Breast epithelium (tissue), 3 donors: ENCODE measurements at regions not wholly inside any gene's neighbourhood (a gene's known extent, or its start where the extent isn't known, plus 50 kb on each side); places are given as distances from the start of the nearest gene placed in this dataset.

Experiments used
- POLR2A ChIP-seq: fragments of 450-650 bp; IDR thresholded peaks from one replicate; pipeline ENCODE4 v1.6.1; 2016; ENCODE audit warnings: antibody characterized with exemption, mild to moderate bottlenecking, moderate library complexity
- POLR2AphosphoS5 ChIP-seq, 3 donors: sonication (generic); formaldehyde crosslinking; IDR thresholded peaks; one replicate each; pipeline ENCODE4 v1.6.1; 2017; ENCODE audit warnings: antibody characterized with exemption in 3 of 3
- TF ChIP-seq, protein P1 (sequence below), 3 donors: fragments of 450-650 bp; IDR thresholded peaks; one replicate each; pipeline ENCODE4 v1.5.1; 2016 to 2017; ENCODE audit warnings: antibody characterized with exemption in 3 of 3, mild to moderate bottlenecking in 3 of 3, moderate library complexity in 3 of 3

DNA sequence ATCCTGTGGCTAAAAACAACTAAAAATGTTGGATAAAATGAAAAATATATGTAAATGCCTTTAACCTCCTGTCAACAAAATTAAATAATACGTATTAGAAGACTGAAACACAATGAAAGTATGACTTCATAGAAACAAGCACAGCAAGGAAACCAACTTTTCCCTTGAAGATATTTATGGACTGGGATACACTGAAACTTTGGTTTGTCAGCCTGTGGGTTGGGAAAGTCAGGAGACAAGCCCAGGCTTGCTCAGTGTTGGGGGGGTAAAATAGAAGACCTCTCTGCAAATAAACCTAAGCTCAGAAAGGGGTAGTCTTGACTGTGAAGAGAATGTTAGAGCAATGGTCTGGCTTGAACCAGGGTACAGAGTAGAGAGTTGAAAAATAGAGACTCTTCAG is 454.5 kb downstream of the FBXO15 start:
- TF ChIP-seq, protein P1, sequence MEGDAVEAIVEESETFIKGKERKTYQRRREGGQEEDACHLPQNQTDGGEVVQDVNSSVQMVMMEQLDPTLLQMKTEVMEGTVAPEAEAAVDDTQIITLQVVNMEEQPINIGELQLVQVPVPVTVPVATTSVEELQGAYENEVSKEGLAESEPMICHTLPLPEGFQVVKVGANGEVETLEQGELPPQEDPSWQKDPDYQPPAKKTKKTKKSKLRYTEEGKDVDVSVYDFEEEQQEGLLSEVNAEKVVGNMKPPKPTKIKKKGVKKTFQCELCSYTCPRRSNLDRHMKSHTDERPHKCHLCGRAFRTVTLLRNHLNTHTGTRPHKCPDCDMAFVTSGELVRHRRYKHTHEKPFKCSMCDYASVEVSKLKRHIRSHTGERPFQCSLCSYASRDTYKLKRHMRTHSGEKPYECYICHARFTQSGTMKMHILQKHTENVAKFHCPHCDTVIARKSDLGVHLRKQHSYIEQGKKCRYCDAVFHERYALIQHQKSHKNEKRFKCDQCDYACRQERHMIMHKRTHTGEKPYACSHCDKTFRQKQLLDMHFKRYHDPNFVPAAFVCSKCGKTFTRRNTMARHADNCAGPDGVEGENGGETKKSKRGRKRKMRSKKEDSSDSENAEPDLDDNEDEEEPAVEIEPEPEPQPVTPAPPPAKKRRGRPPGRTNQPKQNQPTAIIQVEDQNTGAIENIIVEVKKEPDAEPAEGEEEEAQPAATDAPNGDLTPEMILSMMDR (IDR thresholded peaks at IDR 0.05): no peak
- TF ChIP-seq POLR2AphosphoS5 (IDR thresholded peaks at IDR 0.05): no peak
- TF ChIP-seq POLR2A: no peak
